ENCODE measurements at regions not wholly inside any gene's neighbourhood (a gene's known extent, or its start where the extent isn't known, plus 50 kb on each side); places are given as distances from the start of the nearest gene placed in this dataset.

DNA sequence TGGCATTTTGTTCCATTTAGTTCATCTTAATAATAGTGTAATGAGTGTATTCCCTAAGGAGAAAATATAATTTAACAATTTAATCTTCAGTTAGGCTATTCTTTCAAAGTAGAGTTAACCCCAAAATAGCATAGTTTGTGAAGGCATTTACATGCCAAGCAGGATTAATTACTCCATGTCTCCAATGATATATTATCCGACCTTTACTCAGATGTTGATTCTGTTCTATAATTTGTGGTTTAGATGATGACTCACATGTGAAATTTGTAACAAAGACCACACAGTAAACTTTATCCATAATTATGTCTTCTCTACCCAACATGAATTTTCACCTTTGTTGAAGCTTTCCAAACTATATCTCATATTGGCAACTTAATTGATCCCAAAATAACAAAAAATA, 2065.2 kb downstream of the MRPL39 start:
- TF ChIP-seq, protein P1, sequence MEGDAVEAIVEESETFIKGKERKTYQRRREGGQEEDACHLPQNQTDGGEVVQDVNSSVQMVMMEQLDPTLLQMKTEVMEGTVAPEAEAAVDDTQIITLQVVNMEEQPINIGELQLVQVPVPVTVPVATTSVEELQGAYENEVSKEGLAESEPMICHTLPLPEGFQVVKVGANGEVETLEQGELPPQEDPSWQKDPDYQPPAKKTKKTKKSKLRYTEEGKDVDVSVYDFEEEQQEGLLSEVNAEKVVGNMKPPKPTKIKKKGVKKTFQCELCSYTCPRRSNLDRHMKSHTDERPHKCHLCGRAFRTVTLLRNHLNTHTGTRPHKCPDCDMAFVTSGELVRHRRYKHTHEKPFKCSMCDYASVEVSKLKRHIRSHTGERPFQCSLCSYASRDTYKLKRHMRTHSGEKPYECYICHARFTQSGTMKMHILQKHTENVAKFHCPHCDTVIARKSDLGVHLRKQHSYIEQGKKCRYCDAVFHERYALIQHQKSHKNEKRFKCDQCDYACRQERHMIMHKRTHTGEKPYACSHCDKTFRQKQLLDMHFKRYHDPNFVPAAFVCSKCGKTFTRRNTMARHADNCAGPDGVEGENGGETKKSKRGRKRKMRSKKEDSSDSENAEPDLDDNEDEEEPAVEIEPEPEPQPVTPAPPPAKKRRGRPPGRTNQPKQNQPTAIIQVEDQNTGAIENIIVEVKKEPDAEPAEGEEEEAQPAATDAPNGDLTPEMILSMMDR (IDR thresholded peaks at IDR 0.05; ENCODE audit: low read depth, low read length), result no peak
- H3K4me3 ChIP-seq (ENCODE audit: low read depth, low read length), result no peak overlapping the region
- no peaks in the 10 kb centered on the region for H3K27me3 ChIP-seq (ENCODE audit: insufficient read depth, low read depth, severe bottlenecking)

DNA sequence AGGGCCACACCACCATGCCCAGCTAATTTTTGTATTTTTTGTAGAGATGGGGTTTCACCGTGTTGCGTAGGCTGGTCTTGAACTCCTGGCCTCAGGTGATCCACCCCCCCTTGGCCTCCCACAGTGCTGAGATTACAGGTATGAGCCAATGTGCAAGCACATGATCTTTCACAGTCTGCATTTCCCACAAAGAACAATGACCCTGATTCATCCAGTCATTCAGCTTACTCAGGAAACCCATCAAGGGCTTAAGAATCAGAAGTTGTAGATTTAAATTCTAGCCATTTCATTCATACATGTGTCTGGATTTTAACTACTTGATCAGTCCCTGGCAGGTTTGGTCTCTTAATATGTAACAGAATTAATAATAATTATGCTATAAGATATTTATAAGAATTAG, 2065.7 kb downstream of the MRPL39 start:
- TF ChIP-seq, protein P1 (IDR thresholded peaks at IDR 0.05; ENCODE audit: low read depth, low read length), result no peak
- H3K27ac ChIP-seq, result no peak overlapping the region

More for the DNA sequence above, 2065.2 kb downstream of the MRPL39 start:
- H3K27ac ChIP-seq, result no peak overlapping the region
- no peak for DNase-seq
- no peaks in the 10 kb centered on the region for H3K9me3 ChIP-seq (ENCODE audit: severe bottlenecking)
- no peaks in the 10 kb centered on the region for H3K36me3 ChIP-seq

DNA sequence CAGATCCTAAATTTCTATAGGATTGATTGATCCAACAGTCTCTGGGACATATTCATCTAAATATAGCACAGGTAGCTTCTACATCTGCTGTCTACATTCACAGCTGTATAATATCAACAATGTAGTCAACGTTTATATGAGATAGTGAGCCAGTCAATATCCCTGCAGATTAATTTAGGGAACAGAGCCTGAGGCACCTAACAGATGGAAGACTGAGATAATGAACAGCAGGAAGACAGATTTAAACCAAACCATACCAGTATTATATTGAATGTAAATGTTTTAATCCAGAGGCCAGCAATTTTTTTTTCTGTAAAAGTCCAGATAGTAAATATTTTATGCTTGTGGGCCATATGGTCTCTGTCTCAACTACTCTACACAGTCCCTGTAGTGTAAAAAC, 2072.4 kb downstream of the MRPL39 start:
- DNase-seq, result no peak
- TF ChIP-seq, protein P1 (IDR thresholded peaks at IDR 0.05; ENCODE audit: low read depth, low read length), result no peak
- Histone ChIP-seq H3K36me3 (no peaks in the 10 kb centered on the region), H3K9me3 (ENCODE audit: severe bottlenecking) (no peaks in the 10 kb centered on the region), H3K27me3 (ENCODE audit: insufficient read depth, low read depth, severe bottlenecking) (no peaks in the 10 kb centered on the region), H3K27ac (no peak overlapping the region; the same call in 1 of the 2 replicates), H3K4me3 (ENCODE audit: low read depth, low read length) (no peak overlapping the region)

More for the DNA sequence above, 2065.7 kb downstream of the MRPL39 start:
- no peak overlapping the region for H3K4me3 ChIP-seq (ENCODE audit: low read depth, low read length)
- no peak for DNase-seq
- no peaks in the 10 kb centered on the region for H3K27me3 ChIP-seq (ENCODE audit: insufficient read depth, low read depth, severe bottlenecking)
- H3K9me3 ChIP-seq (ENCODE audit: severe bottlenecking), result no peaks in the 10 kb centered on the region
- no peaks in the 10 kb centered on the region for H3K36me3 ChIP-seq

DNA sequence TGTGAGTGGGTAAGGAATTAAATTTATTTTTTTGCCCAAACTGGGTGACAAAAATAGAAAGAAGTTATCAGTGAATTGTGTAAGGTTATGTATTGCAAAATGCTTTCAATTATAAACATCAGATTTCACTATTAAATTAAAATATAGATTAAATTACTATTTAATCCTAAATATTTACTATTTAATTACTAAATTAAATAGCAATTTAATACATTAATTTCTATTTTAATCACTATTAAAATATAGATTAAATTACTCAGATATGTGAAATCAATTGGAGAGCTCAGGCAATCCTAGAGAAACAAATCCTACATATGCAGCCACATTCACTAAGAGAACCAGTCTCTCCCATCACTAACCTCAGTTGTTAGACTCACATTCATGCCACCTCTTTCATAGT, 2075.8 kb downstream of the MRPL39 start:
- no peak for DNase-seq
- no peaks in the 10 kb centered on the region for H3K9me3 ChIP-seq (ENCODE audit: severe bottlenecking)
- no peak overlapping the region for H3K27ac ChIP-seq
- TF ChIP-seq, protein P1 (IDR thresholded peaks at IDR 0.05; ENCODE audit: low read depth, low read length), result no peak
- H3K27me3 ChIP-seq (ENCODE audit: insufficient read depth, low read depth, severe bottlenecking), result no peaks in the 10 kb centered on the region
- H3K36me3 ChIP-seq, result no peaks in the 10 kb centered on the region
- no peak overlapping the region for H3K4me3 ChIP-seq (ENCODE audit: low read depth, low read length)

DNA sequence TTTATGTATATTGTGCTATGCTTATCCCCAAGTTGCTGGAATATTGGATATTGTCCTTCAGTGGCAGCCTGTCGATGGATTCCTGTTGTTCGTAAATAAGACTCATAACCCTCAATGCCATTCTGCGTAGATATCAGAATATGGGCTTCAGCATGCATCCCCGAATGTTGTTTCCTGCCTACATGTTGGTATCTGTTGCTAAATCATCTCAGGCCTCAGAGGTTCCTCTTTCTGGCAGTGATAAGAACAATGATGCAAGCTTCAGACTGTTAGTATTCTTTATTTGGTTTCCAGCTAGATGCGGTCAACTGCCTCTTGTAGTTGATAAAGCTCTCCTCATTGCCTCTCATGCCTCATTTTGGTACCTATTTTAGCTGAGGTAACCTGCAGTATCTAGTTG, 2082.6 kb downstream of the MRPL39 start:
- no peaks in the 10 kb centered on the region for H3K9me3 ChIP-seq (ENCODE audit: severe bottlenecking)
- DNase-seq, result no peak
- no peak overlapping the region for H3K27ac ChIP-seq
- no peak overlapping the region for H3K4me3 ChIP-seq (ENCODE audit: low read depth, low read length)
- TF ChIP-seq, protein P1 (IDR thresholded peaks at IDR 0.05; ENCODE audit: low read depth, low read length), result no peak
- H3K27me3 ChIP-seq (ENCODE audit: insufficient read depth, low read depth, severe bottlenecking), result no peaks in the 10 kb centered on the region
- no peaks in the 10 kb centered on the region for H3K36me3 ChIP-seq

DNA sequence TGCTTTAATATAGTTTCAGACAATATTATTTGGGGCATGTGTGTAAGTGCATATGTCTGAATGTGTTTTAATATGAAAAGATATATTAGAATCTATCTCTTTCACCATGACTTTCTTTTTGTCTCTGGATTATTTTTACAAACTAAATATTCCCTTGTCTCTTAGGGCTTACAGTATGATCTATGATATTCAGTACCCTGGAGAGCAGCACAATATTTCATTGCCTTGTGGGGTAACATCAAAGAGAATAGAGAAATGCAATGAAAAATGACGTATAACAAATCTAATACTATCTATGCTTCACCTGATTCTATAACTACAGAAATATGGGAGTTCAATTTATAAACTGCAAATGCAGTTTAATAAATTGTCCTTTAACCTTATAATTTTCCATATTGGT, 2084.5 kb downstream of the MRPL39 start:
- H3K27ac ChIP-seq, result no peak overlapping the region
- H3K9me3 ChIP-seq (ENCODE audit: severe bottlenecking), result no peaks in the 10 kb centered on the region
- DNase-seq, result no peak
- H3K36me3 ChIP-seq, result no peaks in the 10 kb centered on the region
- no peaks in the 10 kb centered on the region for H3K27me3 ChIP-seq (ENCODE audit: insufficient read depth, low read depth, severe bottlenecking)
- TF ChIP-seq, protein P1 (IDR thresholded peaks at IDR 0.05; ENCODE audit: low read depth, low read length), result no peak
- H3K4me3 ChIP-seq (ENCODE audit: low read depth, low read length), result no peak overlapping the region

Data from WERI-Rb-1 (cell line).